Ishikawa (cell line): ENCODE measurements at regions not wholly inside any gene's neighbourhood (a gene's known extent, or its start where the extent isn't known, plus 50 kb on each side); places are given as distances from the start of the nearest gene placed in this dataset.

Experiments used
- CEBPB ChIP-seq: IDR thresholded peaks from 2 replicates; pipeline ENCODE4 v1.6.1; 2012
- CREB1 ChIP-seq: IDR thresholded peaks from 2 replicates; pipeline ENCODE4 v1.6.1; 2012; ENCODE audit warnings: low read depth
- EGR1 ChIP-seq: IDR thresholded peaks from 2 replicates; pipeline ENCODE4 v1.6.1; 2012
- EP300 ChIP-seq: IDR thresholded peaks from 2 replicates; pipeline ENCODE4 v1.6.1; 2012; ENCODE audit warnings: borderline replicate concordance
- FOXM1 ChIP-seq: IDR thresholded peaks from 2 replicates; pipeline ENCODE4 v1.6.1; 2012; ENCODE audit warnings: low read depth, borderline replicate concordance
- NFIC ChIP-seq: IDR thresholded peaks from 2 replicates; pipeline ENCODE4 v1.6.1; 2012
- RAD21 ChIP-seq: IDR thresholded peaks from 2 replicates; pipeline ENCODE4 v1.6.1; 2012; ENCODE audit warnings: low read depth
- TAF1 ChIP-seq: IDR thresholded peaks from 2 replicates; pipeline ENCODE4 v1.6.1; 2012; ENCODE audit warnings: low read depth, mild to moderate bottlenecking
- TCF12 ChIP-seq: IDR thresholded peaks from 2 replicates; pipeline ENCODE4 v1.6.1; 2012; ENCODE audit warnings: low read depth
- TEAD4 ChIP-seq: IDR thresholded peaks from 2 replicates; pipeline ENCODE4 v1.6.1; 2012
- YY1 ChIP-seq: IDR thresholded peaks from 2 replicates; pipeline ENCODE4 v1.6.1; 2012; ENCODE audit warnings: low read depth
- ZBTB7A ChIP-seq: IDR thresholded peaks from 2 replicates; pipeline ENCODE4 v1.6.1; 2012; ENCODE audit warnings: low read depth
- TF ChIP-seq, protein P1 (sequence below): IDR thresholded peaks from 2 replicates; pipeline ENCODE4 v1.6.1; 2012; ENCODE audit warnings: low read depth, mild to moderate bottlenecking
- TF ChIP-seq, protein P2 (sequence below): IDR thresholded peaks from 2 replicates; pipeline ENCODE4 v1.6.1; 2012
- TF ChIP-seq, protein P3 (sequence below): IDR thresholded peaks from 2 replicates; pipeline ENCODE4 v1.6.1; 2012

DNA sequence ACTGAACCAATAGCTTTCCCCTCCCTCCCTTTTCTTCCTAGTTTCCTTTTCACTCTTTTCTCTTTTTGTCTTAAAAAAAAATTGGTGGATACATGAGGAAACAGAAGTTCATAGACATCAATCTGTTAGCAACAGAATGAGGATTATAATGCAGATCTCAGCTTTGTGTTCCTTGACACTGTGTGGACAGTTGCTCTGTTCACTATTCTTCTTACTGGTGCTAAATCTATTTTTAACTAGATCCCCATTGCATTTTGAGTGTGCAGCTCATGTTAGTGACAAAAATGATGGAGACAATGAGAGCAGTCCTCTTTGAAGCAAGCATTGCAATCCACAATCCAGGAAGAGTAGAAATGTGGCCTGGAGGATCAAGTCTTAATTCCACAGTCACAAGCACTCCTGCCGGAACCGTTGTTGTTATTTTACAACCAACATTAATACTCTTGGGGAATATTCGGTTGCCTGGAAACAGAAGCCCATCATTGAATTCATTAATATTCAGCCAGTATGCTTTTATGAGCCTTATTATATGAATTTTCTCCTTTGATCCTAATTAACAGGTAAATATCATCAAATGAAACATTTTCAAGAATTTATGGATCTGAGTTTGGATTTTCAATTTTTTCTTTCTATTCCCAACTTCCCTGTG, 1016.8 kb downstream of the NTRK3 start:
- TF ChIP-seq TEAD4 (no peak), TCF12 (no peak), CEBPB (no peak), YY1 (no peak), EP300 (no peak), EGR1 (no peak), RAD21 (no peak), TAF1 (no peak), CREB1 (no peak), NFIC (no peak), FOXM1 (no peak), ZBTB7A (no peak)
- TF ChIP-seq, protein P1, sequence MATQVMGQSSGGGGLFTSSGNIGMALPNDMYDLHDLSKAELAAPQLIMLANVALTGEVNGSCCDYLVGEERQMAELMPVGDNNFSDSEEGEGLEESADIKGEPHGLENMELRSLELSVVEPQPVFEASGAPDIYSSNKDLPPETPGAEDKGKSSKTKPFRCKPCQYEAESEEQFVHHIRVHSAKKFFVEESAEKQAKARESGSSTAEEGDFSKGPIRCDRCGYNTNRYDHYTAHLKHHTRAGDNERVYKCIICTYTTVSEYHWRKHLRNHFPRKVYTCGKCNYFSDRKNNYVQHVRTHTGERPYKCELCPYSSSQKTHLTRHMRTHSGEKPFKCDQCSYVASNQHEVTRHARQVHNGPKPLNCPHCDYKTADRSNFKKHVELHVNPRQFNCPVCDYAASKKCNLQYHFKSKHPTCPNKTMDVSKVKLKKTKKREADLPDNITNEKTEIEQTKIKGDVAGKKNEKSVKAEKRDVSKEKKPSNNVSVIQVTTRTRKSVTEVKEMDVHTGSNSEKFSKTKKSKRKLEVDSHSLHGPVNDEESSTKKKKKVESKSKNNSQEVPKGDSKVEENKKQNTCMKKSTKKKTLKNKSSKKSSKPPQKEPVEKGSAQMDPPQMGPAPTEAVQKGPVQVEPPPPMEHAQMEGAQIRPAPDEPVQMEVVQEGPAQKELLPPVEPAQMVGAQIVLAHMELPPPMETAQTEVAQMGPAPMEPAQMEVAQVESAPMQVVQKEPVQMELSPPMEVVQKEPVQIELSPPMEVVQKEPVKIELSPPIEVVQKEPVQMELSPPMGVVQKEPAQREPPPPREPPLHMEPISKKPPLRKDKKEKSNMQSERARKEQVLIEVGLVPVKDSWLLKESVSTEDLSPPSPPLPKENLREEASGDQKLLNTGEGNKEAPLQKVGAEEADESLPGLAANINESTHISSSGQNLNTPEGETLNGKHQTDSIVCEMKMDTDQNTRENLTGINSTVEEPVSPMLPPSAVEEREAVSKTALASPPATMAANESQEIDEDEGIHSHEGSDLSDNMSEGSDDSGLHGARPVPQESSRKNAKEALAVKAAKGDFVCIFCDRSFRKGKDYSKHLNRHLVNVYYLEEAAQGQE, result no peak
- TF ChIP-seq, protein P2, sequence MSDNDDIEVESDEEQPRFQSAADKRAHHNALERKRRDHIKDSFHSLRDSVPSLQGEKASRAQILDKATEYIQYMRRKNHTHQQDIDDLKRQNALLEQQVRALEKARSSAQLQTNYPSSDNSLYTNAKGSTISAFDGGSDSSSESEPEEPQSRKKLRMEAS, result no peak
- TF ChIP-seq, protein P3, sequence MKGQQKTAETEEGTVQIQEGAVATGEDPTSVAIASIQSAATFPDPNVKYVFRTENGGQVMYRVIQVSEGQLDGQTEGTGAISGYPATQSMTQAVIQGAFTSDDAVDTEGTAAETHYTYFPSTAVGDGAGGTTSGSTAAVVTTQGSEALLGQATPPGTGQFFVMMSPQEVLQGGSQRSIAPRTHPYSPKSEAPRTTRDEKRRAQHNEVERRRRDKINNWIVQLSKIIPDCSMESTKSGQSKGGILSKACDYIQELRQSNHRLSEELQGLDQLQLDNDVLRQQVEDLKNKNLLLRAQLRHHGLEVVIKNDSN, result no peak

DNA sequence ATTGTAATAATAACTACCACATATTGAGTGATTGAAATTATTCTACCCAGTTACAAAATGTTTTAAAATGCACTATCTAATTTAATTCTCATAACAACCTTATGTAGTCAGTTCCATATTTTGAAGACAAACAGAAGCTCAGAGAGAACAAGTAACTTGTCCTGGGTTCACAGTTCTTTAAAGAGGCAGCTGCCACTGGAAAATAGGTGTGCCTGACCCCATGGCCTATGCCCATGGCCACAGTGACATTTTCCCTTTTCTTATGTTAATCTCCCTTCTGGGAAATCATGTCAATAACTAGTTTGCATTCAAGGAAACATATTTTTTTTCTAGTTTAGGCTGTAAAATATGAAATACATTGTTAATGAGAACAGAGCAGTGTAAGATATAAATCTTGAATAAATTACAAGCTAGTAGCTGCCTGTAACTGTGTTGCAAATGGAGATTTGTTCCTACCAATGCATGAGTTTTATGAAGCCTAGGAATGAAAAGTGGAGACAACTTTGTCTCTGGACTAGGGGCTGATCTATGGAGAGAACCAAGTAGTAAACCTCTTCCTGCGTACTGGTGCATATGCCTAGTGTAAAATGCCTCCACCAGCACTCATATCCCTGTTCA, 1018.0 kb downstream of the NTRK3 start:
- no peak for TF ChIP-seq CREB1
- no peak for TF ChIP-seq ZBTB7A
- TF ChIP-seq, protein P1, result no peak
- no peak for TF ChIP-seq TCF12
- TF ChIP-seq CEBPB, result no peak
- no peak for TF ChIP-seq YY1
- no peak for TF ChIP-seq EGR1
- TF ChIP-seq, protein P2, result no peak
- no peak for TF ChIP-seq RAD21
- TF ChIP-seq TEAD4, result no peak
- TF ChIP-seq, protein P3, result no peak
- TF ChIP-seq TAF1, result no peak
- TF ChIP-seq NFIC, result no peak
- TF ChIP-seq EP300, result no peak
- TF ChIP-seq FOXM1, result no peak

DNA sequence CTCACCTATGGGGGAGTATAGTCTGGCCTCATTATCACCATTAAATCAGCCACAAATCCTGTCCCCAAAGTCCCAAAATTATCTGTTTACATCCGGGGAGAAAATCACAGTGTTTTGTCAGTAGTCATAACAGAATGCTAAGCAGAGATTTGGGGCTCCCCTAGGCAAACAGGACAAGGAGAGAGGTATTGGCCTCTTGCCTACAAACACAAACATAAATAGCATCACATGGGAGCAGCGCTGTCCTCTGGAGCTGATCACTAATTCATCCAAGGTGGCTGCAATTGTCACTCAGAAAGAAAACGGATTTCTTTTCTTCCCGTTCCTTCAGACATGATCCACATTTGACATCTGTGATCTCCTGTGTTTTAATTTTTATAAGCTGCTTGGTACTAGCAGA, 1028.1 kb downstream of the NTRK3 start:
- TF ChIP-seq, protein P1, result no peak
- no peak for TF ChIP-seq EP300

DNA sequence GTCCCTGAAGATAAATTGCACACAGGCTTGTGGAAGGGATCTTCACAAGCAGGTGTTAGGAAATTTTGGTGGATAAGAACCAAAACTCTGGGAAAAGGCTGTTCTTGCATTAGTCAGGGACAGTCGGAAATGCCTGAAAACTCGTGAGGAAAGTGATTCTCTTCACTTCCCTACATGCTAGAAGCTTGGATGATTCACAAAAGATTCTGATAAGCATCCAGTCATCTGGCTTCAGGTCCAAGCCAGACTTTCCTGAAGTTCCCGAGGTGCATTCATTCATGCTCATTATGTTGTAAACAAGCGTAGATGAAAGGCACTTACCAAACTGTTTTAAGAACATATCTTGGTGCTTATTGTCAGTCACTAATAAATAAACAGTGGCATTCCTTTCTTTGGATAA, 1028.7 kb downstream of the NTRK3 start:
- TF ChIP-seq, protein P1, result no peak
- TF ChIP-seq CREB1 (no peak), EGR1 (no peak), TAF1 (no peak), CEBPB (no peak), NFIC (no peak), YY1 (no peak), TCF12 (no peak), TEAD4 (no peak)
- TF ChIP-seq, protein P3, result no peak
- TF ChIP-seq, protein P2, result no peak
